ENCODE measurements at regions not wholly inside any gene's neighbourhood (a gene's known extent, or its start where the extent isn't known, plus 50 kb on each side); places are given as distances from the start of the nearest gene placed in this dataset.

GRCh38 chr17:71703701-71704100 is 417.1 kb upstream of the SOX9 start:
- TF ChIP-seq NFE2L1 (CRISPR knock-in tag; IDR thresholded peaks at IDR 0.05): no peak
- TF ChIP-seq SMAD3 (CRISPR knock-in tag; IDR thresholded peaks at IDR 0.05; ENCODE audit: borderline replicate concordance): no peak
- TF ChIP-seq E2F1 (CRISPR knock-in tag; IDR thresholded peaks at IDR 0.05): no peak
- TF ChIP-seq NFYB (CRISPR knock-in tag; conservative IDR thresholded peaks at IDR 0.05; ENCODE audit: low read depth): no peak
- TF ChIP-seq, protein P1, sequence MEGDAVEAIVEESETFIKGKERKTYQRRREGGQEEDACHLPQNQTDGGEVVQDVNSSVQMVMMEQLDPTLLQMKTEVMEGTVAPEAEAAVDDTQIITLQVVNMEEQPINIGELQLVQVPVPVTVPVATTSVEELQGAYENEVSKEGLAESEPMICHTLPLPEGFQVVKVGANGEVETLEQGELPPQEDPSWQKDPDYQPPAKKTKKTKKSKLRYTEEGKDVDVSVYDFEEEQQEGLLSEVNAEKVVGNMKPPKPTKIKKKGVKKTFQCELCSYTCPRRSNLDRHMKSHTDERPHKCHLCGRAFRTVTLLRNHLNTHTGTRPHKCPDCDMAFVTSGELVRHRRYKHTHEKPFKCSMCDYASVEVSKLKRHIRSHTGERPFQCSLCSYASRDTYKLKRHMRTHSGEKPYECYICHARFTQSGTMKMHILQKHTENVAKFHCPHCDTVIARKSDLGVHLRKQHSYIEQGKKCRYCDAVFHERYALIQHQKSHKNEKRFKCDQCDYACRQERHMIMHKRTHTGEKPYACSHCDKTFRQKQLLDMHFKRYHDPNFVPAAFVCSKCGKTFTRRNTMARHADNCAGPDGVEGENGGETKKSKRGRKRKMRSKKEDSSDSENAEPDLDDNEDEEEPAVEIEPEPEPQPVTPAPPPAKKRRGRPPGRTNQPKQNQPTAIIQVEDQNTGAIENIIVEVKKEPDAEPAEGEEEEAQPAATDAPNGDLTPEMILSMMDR (IDR thresholded peaks at IDR 0.05): no peak
- TF ChIP-seq, protein P2, sequence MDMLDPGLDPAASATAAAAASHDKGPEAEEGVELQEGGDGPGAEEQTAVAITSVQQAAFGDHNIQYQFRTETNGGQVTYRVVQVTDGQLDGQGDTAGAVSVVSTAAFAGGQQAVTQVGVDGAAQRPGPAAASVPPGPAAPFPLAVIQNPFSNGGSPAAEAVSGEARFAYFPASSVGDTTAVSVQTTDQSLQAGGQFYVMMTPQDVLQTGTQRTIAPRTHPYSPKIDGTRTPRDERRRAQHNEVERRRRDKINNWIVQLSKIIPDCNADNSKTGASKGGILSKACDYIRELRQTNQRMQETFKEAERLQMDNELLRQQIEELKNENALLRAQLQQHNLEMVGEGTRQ (CRISPR knock-in tag; IDR thresholded peaks at IDR 0.05): no peak
- TF ChIP-seq, protein P3, sequence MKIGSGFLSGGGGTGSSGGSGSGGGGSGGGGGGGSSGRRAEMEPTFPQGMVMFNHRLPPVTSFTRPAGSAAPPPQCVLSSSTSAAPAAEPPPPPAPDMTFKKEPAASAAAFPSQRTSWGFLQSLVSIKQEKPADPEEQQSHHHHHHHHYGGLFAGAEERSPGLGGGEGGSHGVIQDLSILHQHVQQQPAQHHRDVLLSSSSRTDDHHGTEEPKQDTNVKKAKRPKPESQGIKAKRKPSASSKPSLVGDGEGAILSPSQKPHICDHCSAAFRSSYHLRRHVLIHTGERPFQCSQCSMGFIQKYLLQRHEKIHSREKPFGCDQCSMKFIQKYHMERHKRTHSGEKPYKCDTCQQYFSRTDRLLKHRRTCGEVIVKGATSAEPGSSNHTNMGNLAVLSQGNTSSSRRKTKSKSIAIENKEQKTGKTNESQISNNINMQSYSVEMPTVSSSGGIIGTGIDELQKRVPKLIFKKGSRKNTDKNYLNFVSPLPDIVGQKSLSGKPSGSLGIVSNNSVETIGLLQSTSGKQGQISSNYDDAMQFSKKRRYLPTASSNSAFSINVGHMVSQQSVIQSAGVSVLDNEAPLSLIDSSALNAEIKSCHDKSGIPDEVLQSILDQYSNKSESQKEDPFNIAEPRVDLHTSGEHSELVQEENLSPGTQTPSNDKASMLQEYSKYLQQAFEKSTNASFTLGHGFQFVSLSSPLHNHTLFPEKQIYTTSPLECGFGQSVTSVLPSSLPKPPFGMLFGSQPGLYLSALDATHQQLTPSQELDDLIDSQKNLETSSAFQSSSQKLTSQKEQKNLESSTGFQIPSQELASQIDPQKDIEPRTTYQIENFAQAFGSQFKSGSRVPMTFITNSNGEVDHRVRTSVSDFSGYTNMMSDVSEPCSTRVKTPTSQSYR (CRISPR knock-in tag; IDR thresholded peaks at IDR 0.05): no peak
